ENCODE measurements at regions not wholly inside any gene's neighbourhood (a gene's known extent, or its start where the extent isn't known, plus 50 kb on each side); places are given as distances from the start of the nearest gene placed in this dataset.

DNA sequence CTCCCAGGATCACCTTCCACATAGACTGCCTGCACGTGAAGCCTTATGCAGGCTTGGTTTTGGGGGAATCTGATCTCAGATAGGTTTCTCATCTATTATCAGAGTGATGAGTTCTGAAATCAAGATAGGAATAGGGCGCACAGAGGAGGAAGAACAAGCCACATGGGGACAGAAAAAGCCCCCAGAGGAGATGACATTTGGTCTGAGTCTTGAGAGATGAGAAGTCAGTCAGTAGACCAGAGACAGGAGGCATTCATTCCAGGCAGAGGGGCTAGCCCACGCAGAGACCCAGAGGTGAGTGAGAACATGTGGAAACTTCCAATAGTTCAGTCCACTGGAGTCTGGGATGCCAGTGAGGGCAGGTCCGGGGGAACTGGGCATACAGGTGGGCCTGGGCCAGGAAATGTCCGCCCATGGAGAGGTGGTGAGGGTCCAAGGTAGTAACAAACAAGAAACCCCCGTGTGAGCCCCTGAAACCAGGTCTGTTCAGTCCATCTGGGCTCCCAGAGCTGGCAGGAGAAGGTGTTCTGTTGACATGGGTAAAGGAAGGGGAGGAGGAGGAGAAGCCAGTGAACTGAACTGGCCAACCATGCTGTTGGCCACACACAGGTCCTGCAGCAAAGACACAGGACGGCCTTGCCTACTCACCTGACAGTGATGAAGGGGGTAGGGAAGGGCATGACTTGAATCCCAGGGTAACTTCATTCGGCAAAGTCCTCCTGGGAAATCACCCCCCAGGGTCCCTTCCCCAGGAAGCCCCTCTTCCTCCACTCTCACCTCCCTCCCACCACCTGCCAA is 69.3 kb upstream of the SMNDC1 start:
- Histone ChIP-seq H3K4me3 (ENCODE audit: low read depth in 1 of 5, low read length in 5 of 5) (no peak overlapping the region), H3K27me3 (ENCODE audit: control insufficient read depth in 5 of 5, insufficient read depth in 4 of 5, low read length in 5 of 5) (peaks cover 0 to 6% (median 0%) of the 10 kb centered on the region in 5 donors)

DNA sequence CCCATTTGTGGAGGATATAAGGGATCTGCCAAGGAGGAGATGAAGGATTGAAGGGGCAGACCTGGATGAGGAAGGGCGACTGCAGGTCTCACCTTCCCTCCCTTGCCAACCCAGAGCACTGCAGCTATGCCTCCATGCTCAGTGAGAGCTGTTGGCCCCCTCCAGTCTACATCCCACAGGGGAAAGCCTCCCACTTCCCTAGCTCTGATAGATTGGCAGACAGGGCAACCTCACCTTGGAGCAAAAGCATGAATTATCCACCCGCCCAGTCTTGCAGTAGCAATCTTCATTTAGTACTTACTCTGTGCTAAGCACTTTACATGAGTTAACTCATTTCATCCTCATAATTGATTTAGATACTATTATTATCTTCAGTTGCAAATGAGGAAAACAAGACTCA is 70.4 kb upstream of the SMNDC1 start:
- Histone ChIP-seq H3K9ac (ENCODE audit: low read length in 5 of 5) (no peak overlapping the region), H3K27me3 (ENCODE audit: control insufficient read depth in 5 of 5, insufficient read depth in 4 of 5, low read length in 5 of 5) (peaks cover 0 to 6% (median 0%) of the 10 kb centered on the region in 5 donors), H3K4me3 (ENCODE audit: low read depth in 1 of 5, low read length in 5 of 5) (no peak overlapping the region), H3K4me1 (ENCODE audit: control insufficient read depth in 5 of 5, insufficient read depth in 5 of 5, low read length in 5 of 5) (peaks cover 0 to 19% (median 6%) of the 10 kb centered on the region in 5 donors), H3K9me3 (ENCODE audit: control insufficient read depth in 5 of 5, low read length in 5 of 5) (no peaks in the 10 kb centered on the region), H3K36me3 (ENCODE audit: control insufficient read depth in 5 of 5, insufficient read depth in 5 of 5, low read length in 5 of 5) (no peaks in the 10 kb centered on the region), H3K27ac (ENCODE audit: low read depth, low read length) (no peak overlapping the region)

More for the DNA sequence above, 69.3 kb upstream of the SMNDC1 start:
- H3K27ac ChIP-seq (ENCODE audit: low read depth, low read length), result no peak overlapping the region
- H3K9ac ChIP-seq (ENCODE audit: low read length in 5 of 5), result no peak overlapping the region
- no peaks in the 10 kb centered on the region for H3K36me3 ChIP-seq (ENCODE audit: control insufficient read depth in 5 of 5, insufficient read depth in 5 of 5, low read length in 5 of 5)
- peaks cover 0 to 19% (median 6%) of the 10 kb centered on the region in 5 donors for H3K4me1 ChIP-seq (ENCODE audit: control insufficient read depth in 5 of 5, insufficient read depth in 5 of 5, low read length in 5 of 5)
- no peaks in the 10 kb centered on the region for H3K9me3 ChIP-seq (ENCODE audit: control insufficient read depth in 5 of 5, low read length in 5 of 5)

DNA sequence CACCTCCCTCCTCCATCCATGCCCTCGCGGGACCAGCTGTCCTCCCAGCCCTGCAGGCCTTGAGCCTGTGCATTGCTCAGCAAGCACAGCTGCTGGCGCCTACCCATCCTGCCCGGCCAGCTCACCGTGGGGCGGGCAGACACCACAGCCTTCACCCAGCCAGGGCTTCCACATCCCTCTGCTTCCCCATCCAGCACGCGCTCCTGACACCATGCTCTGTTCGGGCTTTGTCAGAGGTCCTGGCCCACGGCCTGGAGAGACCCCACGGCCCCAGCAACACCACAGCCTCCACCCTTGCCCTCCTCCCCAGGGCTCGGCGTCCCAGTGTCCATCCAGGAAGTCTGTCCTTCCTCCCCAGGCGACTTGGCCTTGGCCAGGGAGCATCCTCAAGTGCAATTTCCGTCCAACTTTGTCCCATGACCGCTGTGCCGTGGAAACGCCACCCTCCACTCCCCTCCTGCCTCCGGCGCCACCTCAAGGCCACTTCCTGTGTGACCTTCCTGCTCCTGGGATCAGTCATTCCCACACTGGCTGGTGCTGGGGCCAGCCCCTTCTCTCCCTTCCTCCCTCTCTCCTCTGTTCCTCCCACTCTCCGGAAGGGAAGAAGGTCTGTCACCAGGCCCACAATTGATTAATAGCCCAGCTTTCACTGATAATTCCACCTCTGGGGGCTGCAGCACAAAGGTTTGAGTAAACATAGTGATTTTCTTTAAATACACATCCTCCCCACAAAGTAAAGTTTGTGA is 71.5 kb upstream of the SMNDC1 start:
- H3K4me1 ChIP-seq (ENCODE audit: control insufficient read depth in 5 of 5, insufficient read depth in 5 of 5, low read length in 5 of 5), result peaks cover 0 to 19% (median 6%) of the 10 kb centered on the region in 5 donors
- H3K4me3 ChIP-seq (ENCODE audit: low read depth in 1 of 5, low read length in 5 of 5), result peak overlapping the region in 1 of 5 donors; percentile 2
- H3K9ac ChIP-seq (ENCODE audit: low read length in 5 of 5), result peak overlapping the region in 1 of 5 donors; percentile 38
- peak overlapping the region; percentile 6 for H3K27ac ChIP-seq (ENCODE audit: low read depth, low read length)
- H3K9me3 ChIP-seq (ENCODE audit: control insufficient read depth in 5 of 5, low read length in 5 of 5), result no peaks in the 10 kb centered on the region
- H3K36me3 ChIP-seq (ENCODE audit: control insufficient read depth in 5 of 5, insufficient read depth in 5 of 5, low read length in 5 of 5), result no peaks in the 10 kb centered on the region
- peaks cover 0 to 6% (median 0%) of the 10 kb centered on the region in 5 donors for H3K27me3 ChIP-seq (ENCODE audit: control insufficient read depth in 5 of 5, insufficient read depth in 4 of 5, low read length in 5 of 5)

DNA sequence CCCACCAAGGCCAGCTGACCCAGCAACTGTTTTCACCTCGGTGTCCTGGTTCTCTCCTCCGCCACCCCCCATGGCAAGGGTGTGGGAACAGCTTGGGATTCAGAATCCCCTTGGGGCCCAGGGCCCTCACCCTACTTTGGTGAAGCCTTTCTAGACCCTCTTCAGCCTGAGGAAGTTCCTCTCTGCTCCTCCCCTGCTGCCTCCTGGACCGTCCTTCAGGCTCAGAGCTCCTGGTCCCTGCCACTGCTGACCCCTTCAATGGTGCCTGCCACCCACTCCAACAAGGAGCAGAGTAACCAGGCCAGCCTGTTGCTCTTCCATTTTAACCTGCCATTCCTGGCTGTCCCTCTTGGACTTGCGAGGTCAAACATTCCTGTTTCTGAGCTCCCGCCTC is 72.0 kb upstream of the SMNDC1 start:
- H3K9me3 ChIP-seq (ENCODE audit: control insufficient read depth in 5 of 5, low read length in 5 of 5), result no peaks in the 10 kb centered on the region
- H3K27me3 ChIP-seq (ENCODE audit: control insufficient read depth in 5 of 5, insufficient read depth in 4 of 5, low read length in 5 of 5), result peaks cover 0 to 6% (median 0%) of the 10 kb centered on the region in 5 donors
- H3K9ac ChIP-seq (ENCODE audit: low read length in 5 of 5), result no peak overlapping the region
- H3K27ac ChIP-seq (ENCODE audit: low read depth, low read length), result peak overlapping the region; percentile 6
- H3K4me3 ChIP-seq (ENCODE audit: low read depth in 1 of 5, low read length in 5 of 5), result no peak overlapping the region
- peaks cover 0 to 19% (median 6%) of the 10 kb centered on the region in 5 donors for H3K4me1 ChIP-seq (ENCODE audit: control insufficient read depth in 5 of 5, insufficient read depth in 5 of 5, low read length in 5 of 5)
- H3K36me3 ChIP-seq (ENCODE audit: control insufficient read depth in 5 of 5, insufficient read depth in 5 of 5, low read length in 5 of 5), result no peaks in the 10 kb centered on the region

- no peaks in the 10 kb centered on the region for H3K36me3 ChIP-seq (ENCODE audit: control insufficient read depth in 5 of 5, insufficient read depth in 5 of 5, low read length in 5 of 5)
- no peak overlapping the region for H3K27ac ChIP-seq (ENCODE audit: low read depth, low read length)
- no peaks in the 10 kb centered on the region for H3K9me3 ChIP-seq (ENCODE audit: control insufficient read depth in 5 of 5, low read length in 5 of 5)
- H3K9ac ChIP-seq (ENCODE audit: low read length in 5 of 5), result no peak overlapping the region
- peaks cover 0 to 19% (median 6%) of the 10 kb centered on the region in 5 donors for H3K4me1 ChIP-seq (ENCODE audit: control insufficient read depth in 5 of 5, insufficient read depth in 5 of 5, low read length in 5 of 5)
- peaks cover 0 to 6% (median 2%) of the 10 kb centered on the region in 5 donors for H3K27me3 ChIP-seq (ENCODE audit: control insufficient read depth in 5 of 5, insufficient read depth in 4 of 5, low read length in 5 of 5)
- H3K4me3 ChIP-seq (ENCODE audit: low read depth in 1 of 5, low read length in 5 of 5), result no peak overlapping the region
Measured at GRCh38 chr10:110378006-110378405, 73.3 kb upstream of the SMNDC1 start.

DNA sequence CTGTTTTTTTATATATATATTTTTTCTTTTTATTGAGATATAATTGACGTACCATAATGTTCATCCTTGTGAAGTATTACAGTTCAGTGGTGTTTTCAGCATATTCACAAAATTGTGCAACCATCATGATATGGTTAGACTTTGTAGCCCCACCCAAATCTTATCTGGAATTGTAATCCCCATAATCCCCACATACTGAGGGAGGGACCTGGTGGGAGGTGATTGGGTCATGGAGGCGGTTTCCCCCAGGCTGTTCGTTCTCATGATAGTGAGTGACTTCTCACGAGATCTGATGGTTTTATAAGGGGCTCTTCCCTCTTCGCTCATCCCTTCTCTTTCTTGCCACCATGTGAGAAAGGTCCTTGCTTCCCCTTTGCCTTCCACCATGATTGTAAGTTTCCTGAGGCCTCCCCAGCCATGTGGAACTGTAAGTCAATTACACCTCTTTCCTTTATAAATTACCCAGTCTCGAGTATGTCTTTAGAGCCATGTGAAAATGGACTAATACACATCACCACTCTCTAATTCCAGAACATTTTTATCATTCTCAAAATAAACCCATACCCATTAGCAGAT is 73.9 kb upstream of the SMNDC1 start:
- H3K27me3 ChIP-seq (ENCODE audit: control insufficient read depth in 5 of 5, insufficient read depth in 4 of 5, low read length in 5 of 5), result peaks cover 0 to 8% (median 2%) of the 10 kb centered on the region in 5 donors
- no peak overlapping the region for H3K27ac ChIP-seq (ENCODE audit: low read depth, low read length)
- H3K4me1 ChIP-seq (ENCODE audit: control insufficient read depth in 5 of 5, insufficient read depth in 5 of 5, low read length in 5 of 5), result peaks cover 0 to 19% (median 6%) of the 10 kb centered on the region in 5 donors
- H3K4me3 ChIP-seq (ENCODE audit: low read depth in 1 of 5, low read length in 5 of 5), result no peak overlapping the region
- no peaks in the 10 kb centered on the region for H3K36me3 ChIP-seq (ENCODE audit: control insufficient read depth in 5 of 5, insufficient read depth in 5 of 5, low read length in 5 of 5)
- H3K9me3 ChIP-seq (ENCODE audit: control insufficient read depth in 5 of 5, low read length in 5 of 5), result no peaks in the 10 kb centered on the region
- no peak overlapping the region for H3K9ac ChIP-seq (ENCODE audit: low read length in 5 of 5)

- peaks cover 0 to 8% (median 2%) of the 10 kb centered on the region in 5 donors for H3K27me3 ChIP-seq (ENCODE audit: control insufficient read depth in 5 of 5, insufficient read depth in 4 of 5, low read length in 5 of 5)
- H3K4me1 ChIP-seq (ENCODE audit: control insufficient read depth in 5 of 5, insufficient read depth in 5 of 5, low read length in 5 of 5), result peaks cover 0 to 19% (median 6%) of the 10 kb centered on the region in 5 donors
- no peaks in the 10 kb centered on the region for H3K36me3 ChIP-seq (ENCODE audit: control insufficient read depth in 5 of 5, insufficient read depth in 5 of 5, low read length in 5 of 5)
- H3K4me3 ChIP-seq (ENCODE audit: low read depth in 1 of 5, low read length in 5 of 5), result no peak overlapping the region
- H3K27ac ChIP-seq (ENCODE audit: low read depth, low read length), result no peak overlapping the region
- H3K9ac ChIP-seq (ENCODE audit: low read length in 5 of 5), result no peak overlapping the region
- H3K9me3 ChIP-seq (ENCODE audit: control insufficient read depth in 5 of 5, low read length in 5 of 5), result no peaks in the 10 kb centered on the region
Measured at GRCh38 chr10:110379831-110380230, 75.1 kb upstream of the SMNDC1 start.

GRCh38 chr10:110380293-110380692 is 75.6 kb upstream of the SMNDC1 start:
- Histone ChIP-seq H3K4me3 (ENCODE audit: low read depth in 1 of 5, low read length in 5 of 5) (no peak overlapping the region), H3K9ac (ENCODE audit: low read length in 5 of 5) (no peak overlapping the region), H3K9me3 (ENCODE audit: control insufficient read depth in 5 of 5, low read length in 5 of 5) (no peaks in the 10 kb centered on the region), H3K27ac (ENCODE audit: low read depth, low read length) (no peak overlapping the region), H3K36me3 (ENCODE audit: control insufficient read depth in 5 of 5, insufficient read depth in 5 of 5, low read length in 5 of 5) (no peaks in the 10 kb centered on the region), H3K4me1 (ENCODE audit: control insufficient read depth in 5 of 5, insufficient read depth in 5 of 5, low read length in 5 of 5) (peaks cover 0 to 19% (median 6%) of the 10 kb centered on the region in 5 donors), H3K27me3 (ENCODE audit: control insufficient read depth in 5 of 5, insufficient read depth in 4 of 5, low read length in 5 of 5) (peaks cover 0 to 8% (median 2%) of the 10 kb centered on the region in 5 donors)

GRCh38 chr10:110382695-110383094 is 78.0 kb upstream of the SMNDC1 start:
- H3K36me3 ChIP-seq (ENCODE audit: control insufficient read depth in 5 of 5, insufficient read depth in 5 of 5, low read length in 5 of 5), result no peaks in the 10 kb centered on the region
- peaks cover 0 to under 1% (median 0%) of the 10 kb centered on the region in 5 donors for H3K4me1 ChIP-seq (ENCODE audit: control insufficient read depth in 5 of 5, insufficient read depth in 5 of 5, low read length in 5 of 5)
- H3K4me3 ChIP-seq (ENCODE audit: low read depth in 1 of 5, low read length in 5 of 5), result no peak overlapping the region
- H3K27me3 ChIP-seq (ENCODE audit: control insufficient read depth in 5 of 5, insufficient read depth in 4 of 5, low read length in 5 of 5), result peaks cover 0 to 5% (median 0%) of the 10 kb centered on the region in 5 donors
- no peak overlapping the region for H3K9ac ChIP-seq (ENCODE audit: low read length in 5 of 5)
- H3K27ac ChIP-seq (ENCODE audit: low read depth, low read length), result no peak overlapping the region
- no peaks in the 10 kb centered on the region for H3K9me3 ChIP-seq (ENCODE audit: control insufficient read depth in 5 of 5, low read length in 5 of 5)

- Histone ChIP-seq H3K27me3 (ENCODE audit: control insufficient read depth in 5 of 5, insufficient read depth in 4 of 5, low read length in 5 of 5) (peaks cover 0 to 17% (median 4%) of the 10 kb centered on the region in 5 donors), H3K9me3 (ENCODE audit: control insufficient read depth in 5 of 5, low read length in 5 of 5) (no peaks in the 10 kb centered on the region), H3K4me1 (ENCODE audit: control insufficient read depth in 5 of 5, insufficient read depth in 5 of 5, low read length in 5 of 5) (peaks cover 0 to 9% (median 3%) of the 10 kb centered on the region in 5 donors), H3K9ac (ENCODE audit: low read length in 5 of 5) (no peak overlapping the region), H3K4me3 (ENCODE audit: low read depth in 1 of 5, low read length in 5 of 5) (no peak overlapping the region), H3K27ac (ENCODE audit: low read depth, low read length) (no peak overlapping the region), H3K36me3 (ENCODE audit: control insufficient read depth in 5 of 5, insufficient read depth in 5 of 5, low read length in 5 of 5) (no peaks in the 10 kb centered on the region)
Measured at GRCh38 chr10:110387617-110387982, 82.9 kb upstream of the SMNDC1 start.

Data from subcutaneous abdominal adipose tissue (tissue), 5 donors.